Endothelial cell of umbilical vein (primary cell): ENCODE measurements at regions not wholly inside any gene's neighbourhood (a gene's known extent, or its start where the extent isn't known, plus 50 kb on each side); places are given as distances from the start of the nearest gene placed in this dataset.

Experiments
- BruUV-seq: library from RNA; stranded (reverse); fragments of 400-500 nt; replicated peaks from 2 replicates; lab custom pipeline; 2021; lab: Mats Ljungman, UMichigan
- CTCF ChIA-PET: fragments of 300-600, 350-600 bp; sonication (Branson Sonifier 250); formaldehyde crosslinking; loops from one replicate; lab custom pipeline; 2021; ENCODE audit warnings: antibody characterized with exemption, inconsistent platforms; lab: Charles Lee
- POLR2A ChIA-PET: fragments of 300-600, 350-600 bp; sonication (Branson Sonifier 250); formaldehyde crosslinking; loops from one replicate; lab custom pipeline; 2021; ENCODE audit warnings: antibody characterized with exemption, inconsistent platforms; lab: Charles Lee
- DNase-seq: peaks from one replicate; pipeline ENCODE4 v3.0.0-alpha.2; 2011; ENCODE audit warnings: low read depth, low spot score
- FAIRE-seq: peaks from 2 replicates; lab custom pipeline; 2011; peaks lifted over from hg19 to GRCh38; lab: Jason Lieb, UNC
- H2AFZ ChIP-seq: 2 replicates; pipeline ENCODE4 v1.6.0; 2012; ENCODE audit warnings: low read depth, low read length, control low read depth, inconsistent platforms
- H3K27ac ChIP-seq: 2 replicates; pipeline ENCODE4 v1.5.1; 2011; ENCODE audit warnings: low read depth, mild to moderate bottlenecking, control low read depth, low read length, moderate library complexity; ENCODE audit not compliant: insufficient read depth
- H3K27me3 ChIP-seq, 2 experiments: 2 replicates each; pipeline versions ENCODE4 v1.6.0 to v1.6.1; 2011; ENCODE audit warnings: low read length in 2 of 2, mixed read lengths in 1 of 2; ENCODE audit not compliant: control insufficient read depth in 2 of 2, insufficient read depth in 2 of 2
- H3K36me3 ChIP-seq, 2 experiments: 2 replicates in 1 of 2; 3 replicates in 1 of 2; pipeline ENCODE4 v1.5.1; 2011; ENCODE audit warnings: low read length in 2 of 2, mild to moderate bottlenecking in 1 of 2, moderate library complexity in 1 of 2; ENCODE audit not compliant: control insufficient read depth in 2 of 2, insufficient read depth in 2 of 2; ENCODE audit errors: extremely low read depth in 1 of 2
- H3K4me1 ChIP-seq: 3 replicates; pipeline ENCODE4 v1.5.1; 2011; ENCODE audit warnings: mild to moderate bottlenecking, low read length; ENCODE audit not compliant: control insufficient read depth, insufficient read depth; ENCODE audit errors: extremely low read depth
- H3K4me2 ChIP-seq: 2 replicates; pipeline ENCODE4 v1.6.1; 2011; ENCODE audit warnings: low read length, control low read depth, mixed read lengths; ENCODE audit not compliant: insufficient read depth
- H3K4me3 ChIP-seq, 3 experiments: fragments of 200-600 bp in 1 of 3; sonication (generic), shearing (Covaris generic) in 1 of 3; replicated peaks in 1 of 3; 2 replicates each; pipeline ENCODE4 v1.5.1; 2011 to 2016; ENCODE audit warnings: control low read depth in 3 of 3, low read length in 3 of 3, mild to moderate bottlenecking in 2 of 3, inconsistent platforms in 1 of 3, low read depth in 1 of 3, moderate library complexity in 1 of 3; ENCODE audit not compliant: insufficient read depth in 1 of 3
- H3K79me2 ChIP-seq: 2 replicates; pipeline ENCODE4 v1.6.0; 2012; ENCODE audit warnings: low read length, inconsistent platforms; ENCODE audit not compliant: control insufficient read depth, insufficient read depth
- H3K9ac ChIP-seq: replicated peaks from 2 replicates; pipeline ENCODE3; 2011; ENCODE audit warnings: low read length, control low read depth; ENCODE audit not compliant: insufficient read depth; ENCODE audit errors: extremely low read depth
- H3K9me1 ChIP-seq: replicated peaks from 3 replicates; pipeline ENCODE4 v1.6.0; 2011; ENCODE audit warnings: mild to moderate bottlenecking, low read length; ENCODE audit not compliant: control insufficient read depth, insufficient read depth; ENCODE audit errors: extremely low read depth
- H3K9me3 ChIP-seq: replicated peaks from 2 replicates; pipeline ENCODE4 v1.5.1; 2012; ENCODE audit warnings: low read length, inconsistent platforms; ENCODE audit not compliant: control insufficient read depth, insufficient read depth
- H4K20me1 ChIP-seq: replicated peaks from 2 replicates; pipeline ENCODE3; 2011; ENCODE audit warnings: mild to moderate bottlenecking, low read length; ENCODE audit not compliant: control insufficient read depth, insufficient read depth; ENCODE audit errors: extremely low read depth
- EZH2 ChIP-seq: IDR thresholded peaks from 2 replicates; pipeline ENCODE4 v1.6.1; 2012; ENCODE audit warnings: borderline replicate concordance, low read depth, mild to moderate bottlenecking, moderate library complexity, low read length, inconsistent platforms; ENCODE audit not compliant: severe bottlenecking
- FOS ChIP-seq: IDR thresholded peaks from 2 replicates; pipeline ENCODE4 v1.6.1; 2011; ENCODE audit warnings: mild to moderate bottlenecking, low read length, moderate library complexity, borderline replicate concordance; ENCODE audit not compliant: insufficient read depth
- GATA2 ChIP-seq: IDR thresholded peaks from 2 replicates; pipeline ENCODE4 v1.7.0; 2011; ENCODE audit warnings: low read depth, mild to moderate bottlenecking, moderate library complexity, mixed read lengths, low read length; ENCODE audit not compliant: insufficient read length, insufficient read depth
- JUN ChIP-seq: IDR thresholded peaks from 2 replicates; pipeline ENCODE4 v1.6.1; 2011; ENCODE audit warnings: borderline replicate concordance, low read depth; ENCODE audit not compliant: insufficient read length, insufficient read depth
- MYC ChIP-seq: IDR thresholded peaks from one replicate; pipeline ENCODE4 v1.6.1; 2011; ENCODE audit warnings: mild to moderate bottlenecking, low read depth, low read length
- POLR2A ChIP-seq: IDR thresholded peaks from 2 replicates; pipeline ENCODE4 v1.6.1; 2012; ENCODE audit warnings: low read depth, mild to moderate bottlenecking, control low read depth, low read length
- POLR2AphosphoS5 ChIP-seq: IDR thresholded peaks from 2 replicates; pipeline ENCODE4 v1.6.1; 2012; ENCODE audit warnings: low read depth, mild to moderate bottlenecking, control low read depth, low read length, moderate library complexity; ENCODE audit not compliant: insufficient read depth
- dilution Hi-C: fragments of 300-500 bp; cut with MboI; formaldehyde crosslinking; loops from one replicate; pipeline ENCODE4 v1.15.0; 2019; ENCODE audit warnings: low sequenced_read_pairs; ENCODE audit not compliant: extremely low pct_ligation_motif_present
- intact Hi-C: fragments of 100-400 bp; cut with micrococcal nuclease; formaldehyde crosslinking; loops from one replicate; pipeline ENCODE4 v1.10.0; 2022
- TF ChIP-seq, protein P1 (sequence below): IDR thresholded peaks from 2 replicates; pipeline ENCODE4 v1.6.1; 2011; ENCODE audit not compliant: insufficient read depth, insufficient read length
- TF ChIP-seq, protein P2 (sequence below), 2 donors: IDR thresholded peaks; 1 replicate in 1 of 2; 2 replicates in 1 of 2; pipeline ENCODE4 v1.5.1; 2011; ENCODE audit warnings: low read length in 2 of 2, mild to moderate bottlenecking in 2 of 2, moderate library complexity in 2 of 2, control low read depth in 1 of 2, inconsistent platforms in 1 of 2, low read depth in 1 of 2; ENCODE audit not compliant: insufficient read depth in 1 of 2; ENCODE audit errors: extremely low read depth in 1 of 2

DNA sequence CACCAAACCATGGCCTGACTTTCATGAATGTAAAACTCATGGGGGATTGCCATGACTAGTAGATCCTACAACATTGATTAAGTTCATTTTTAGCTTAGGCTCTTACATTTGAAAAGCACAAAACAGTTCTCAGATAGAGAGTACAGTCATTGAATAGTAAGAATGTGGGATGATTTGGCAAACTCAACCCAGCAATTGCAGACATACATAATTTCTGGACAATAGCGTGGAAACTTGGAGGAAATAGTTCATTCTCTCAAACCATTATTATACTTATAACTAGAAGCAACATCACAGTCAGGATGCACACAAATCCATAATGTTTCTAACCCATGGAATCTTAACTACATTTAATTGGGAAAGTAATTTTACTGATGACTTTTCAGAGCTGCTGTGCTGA, 598.2 kb downstream of the LMO4 start:
- CTCF ChIA-PET: interaction anchor here (1.0 kb wide), 1 partner anchor 12 kb away, joined by 4 read pairs; no protein-coding TSS in a partner anchor
- intact Hi-C loops (no loop called here), dilution Hi-C loops (no loop called here)
- Histone ChIP-seq H3K27ac (no peak overlapping the region), H3K9me1 (no peaks in the 10 kb centered on the region), H3K79me2 (no peaks in the 10 kb centered on the region), H3K4me3 (no peak overlapping the region), H3K27me3 (no peaks in the 10 kb centered on the region), H3K36me3 (no peaks in the 10 kb centered on the region), H4K20me1 (no peaks in the 10 kb centered on the region), H2AFZ (no peak overlapping the region), H3K4me1 (no peaks in the 10 kb centered on the region), H3K9ac (no peak overlapping the region), H3K9me3 (no peaks in the 10 kb centered on the region), H3K4me2 (no peak overlapping the region)
- DNase-seq: no peak
- no peak for FAIRE-seq
- POLR2A ChIA-PET: no interaction called here
- TF ChIP-seq MYC (no peak), POLR2AphosphoS5 (no peak), FOS (no peak), JUN (no peak), POLR2A (no peak), GATA2 (no peak), EZH2 (no peak)
- TF ChIP-seq, protein P1, sequence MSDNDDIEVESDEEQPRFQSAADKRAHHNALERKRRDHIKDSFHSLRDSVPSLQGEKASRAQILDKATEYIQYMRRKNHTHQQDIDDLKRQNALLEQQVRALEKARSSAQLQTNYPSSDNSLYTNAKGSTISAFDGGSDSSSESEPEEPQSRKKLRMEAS: no peak
- TF ChIP-seq, protein P2, sequence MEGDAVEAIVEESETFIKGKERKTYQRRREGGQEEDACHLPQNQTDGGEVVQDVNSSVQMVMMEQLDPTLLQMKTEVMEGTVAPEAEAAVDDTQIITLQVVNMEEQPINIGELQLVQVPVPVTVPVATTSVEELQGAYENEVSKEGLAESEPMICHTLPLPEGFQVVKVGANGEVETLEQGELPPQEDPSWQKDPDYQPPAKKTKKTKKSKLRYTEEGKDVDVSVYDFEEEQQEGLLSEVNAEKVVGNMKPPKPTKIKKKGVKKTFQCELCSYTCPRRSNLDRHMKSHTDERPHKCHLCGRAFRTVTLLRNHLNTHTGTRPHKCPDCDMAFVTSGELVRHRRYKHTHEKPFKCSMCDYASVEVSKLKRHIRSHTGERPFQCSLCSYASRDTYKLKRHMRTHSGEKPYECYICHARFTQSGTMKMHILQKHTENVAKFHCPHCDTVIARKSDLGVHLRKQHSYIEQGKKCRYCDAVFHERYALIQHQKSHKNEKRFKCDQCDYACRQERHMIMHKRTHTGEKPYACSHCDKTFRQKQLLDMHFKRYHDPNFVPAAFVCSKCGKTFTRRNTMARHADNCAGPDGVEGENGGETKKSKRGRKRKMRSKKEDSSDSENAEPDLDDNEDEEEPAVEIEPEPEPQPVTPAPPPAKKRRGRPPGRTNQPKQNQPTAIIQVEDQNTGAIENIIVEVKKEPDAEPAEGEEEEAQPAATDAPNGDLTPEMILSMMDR (IDR thresholded peaks at IDR 0.05; ENCODE audit: extremely low read depth in 1 of 2, insufficient read depth in 1 of 2, low read depth in 1 of 2, low read length in 2 of 2): no peak
- no TSS peak for BruUV-seq
